Pancreas (tissue), 10 donors: ENCODE measurements at regions not wholly inside any gene's neighbourhood (a gene's known extent, or its start where the extent isn't known, plus 50 kb on each side); places are given as distances from the start of the nearest gene placed in this dataset.

Experiments used
- ATAC-seq, 4 donors: fragments of 200-7000 bp; cut with Tn5 transposase; one replicate each; pipeline versions ENCODE4 v1.8.0 to v1.9.1; 2020; ENCODE audit warnings: mild to moderate bottlenecking in 4 of 4, moderate library complexity in 4 of 4
- DNase-seq, 6 donors: peaks; one replicate each; pipeline ENCODE4 v3.0.0-alpha.2; 2020
- FAIRE-seq: peaks from 2 replicates; lab custom pipeline; 2012; peaks lifted over from hg19 to GRCh38; lab: Jason Lieb, UNC
- H3K27ac ChIP-seq, 4 donors: fragments of 200-600 bp; sonication (generic); 1 replicate in 3 of 4; 2 replicates in 1 of 4; pipeline versions ENCODE4 v1.5.0 to v1.8.0; 2020
- H3K27me3 ChIP-seq, 4 donors: fragments of 200-600 bp; one replicate each; pipeline ENCODE4 v1.8.0; 2021
- H3K36me3 ChIP-seq, 3 donors: fragments of 200-600 bp; sonication (generic) in 1 of 3; one replicate each; pipeline versions ENCODE4 v1.5.0 to v1.8.0; 2020 to 2021
- H3K4me1 ChIP-seq, 3 donors: fragments of 200-600 bp; one replicate each; pipeline ENCODE4 v1.8.0; 2021
- H3K4me3 ChIP-seq, 4 donors: fragments of 200-600 bp; sonication (generic) in 2 of 4; one replicate each; pipeline versions ENCODE4 v1.5.0 to v1.8.0; 2020 to 2021
- H3K9me3 ChIP-seq, 4 donors: fragments of 200-600 bp; one replicate each; pipeline ENCODE4 v1.8.0; 2021
- WGBS, 2 donors: extraction: QIAGEN DNeasy Blood & Tissue Kit; methylation state at CpG; one replicate each; pipeline ENCODE4 v1.1.7; 2013; 5-methylcytosine and 5-hydroxymethylcytosine counted together
- intact Hi-C, 3 donors: fragments of 100-400 bp; cut with DNase I; formaldehyde crosslinking; loops; one replicate each; pipeline versions ENCODE4 v1.11.1 to v1.14.2; 2022
- TF ChIP-seq, protein P1 (sequence below), 4 donors: fragments of 200-600 bp; sonication (generic) in 3 of 4; IDR thresholded peaks; one replicate each; pipeline versions ENCODE4 v1.5.0 to v1.8.0; 2021; ENCODE audit warnings: antibody characterized with exemption in 4 of 4
- donor health status: healthy with polysubstance abuse.
- donor health status: DM: no; HTN: no; CAD: no; lungs with moderate emphysema.
- donor health status: DM: no; HTN: no; CAD: no.
- donor health status: control.
- donor health status: control.
- donor health status: Bipolar disorder and iron deficiency.
- donor health status: DM: yes; HTN: yes; CAD: no.
- donor health status: DM: no; HTN: no; CAD: no.
- donor health status: DM: no; HTN: no; CAD: no.
- donor health status: DM: yes; HTN: yes; CAD: no.

DNA sequence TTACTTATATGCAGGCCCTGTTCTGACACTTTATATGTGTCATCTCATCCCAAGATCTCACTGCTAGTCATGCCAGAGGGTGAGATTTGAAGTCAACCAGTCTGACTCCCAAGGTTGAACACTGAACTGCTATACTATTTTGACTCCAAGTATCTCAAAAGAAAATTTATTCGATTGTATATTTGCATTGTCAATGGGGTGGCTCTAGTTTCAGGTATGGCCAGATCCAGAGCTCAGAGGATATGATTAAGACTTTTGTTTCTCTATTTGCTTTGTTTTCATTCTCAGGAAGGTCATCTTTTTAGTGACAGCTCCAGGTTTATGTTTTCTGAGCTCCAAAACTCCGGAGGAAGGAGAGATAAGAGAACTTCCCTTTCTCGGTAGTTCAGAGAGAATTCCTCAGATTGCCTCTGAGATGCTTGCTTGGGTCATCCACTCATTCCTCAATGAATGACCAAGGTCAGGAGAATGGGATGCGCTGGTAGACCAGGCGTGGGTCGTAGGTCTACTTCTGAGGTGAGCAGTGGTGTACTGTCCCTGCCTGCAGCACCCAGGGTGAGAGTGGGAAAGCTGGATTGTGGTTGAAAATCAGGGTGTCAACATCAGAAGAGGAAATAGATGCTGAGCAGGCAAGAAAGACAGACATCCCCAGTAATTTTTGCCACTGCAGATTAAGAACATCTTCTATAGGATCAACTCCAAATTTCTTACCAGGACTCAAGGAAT, 99.3 kb downstream of the PFDN4 start:
- Histone ChIP-seq H3K4me3 (no peak overlapping the region), H3K9me3 (no peaks in the 10 kb centered on the region), H3K4me1 (no peaks in the 10 kb centered on the region), H3K27ac (no peak overlapping the region), H3K36me3 (no peaks in the 10 kb centered on the region), H3K27me3 (no peaks in the 10 kb centered on the region)
- TF ChIP-seq, protein P1, sequence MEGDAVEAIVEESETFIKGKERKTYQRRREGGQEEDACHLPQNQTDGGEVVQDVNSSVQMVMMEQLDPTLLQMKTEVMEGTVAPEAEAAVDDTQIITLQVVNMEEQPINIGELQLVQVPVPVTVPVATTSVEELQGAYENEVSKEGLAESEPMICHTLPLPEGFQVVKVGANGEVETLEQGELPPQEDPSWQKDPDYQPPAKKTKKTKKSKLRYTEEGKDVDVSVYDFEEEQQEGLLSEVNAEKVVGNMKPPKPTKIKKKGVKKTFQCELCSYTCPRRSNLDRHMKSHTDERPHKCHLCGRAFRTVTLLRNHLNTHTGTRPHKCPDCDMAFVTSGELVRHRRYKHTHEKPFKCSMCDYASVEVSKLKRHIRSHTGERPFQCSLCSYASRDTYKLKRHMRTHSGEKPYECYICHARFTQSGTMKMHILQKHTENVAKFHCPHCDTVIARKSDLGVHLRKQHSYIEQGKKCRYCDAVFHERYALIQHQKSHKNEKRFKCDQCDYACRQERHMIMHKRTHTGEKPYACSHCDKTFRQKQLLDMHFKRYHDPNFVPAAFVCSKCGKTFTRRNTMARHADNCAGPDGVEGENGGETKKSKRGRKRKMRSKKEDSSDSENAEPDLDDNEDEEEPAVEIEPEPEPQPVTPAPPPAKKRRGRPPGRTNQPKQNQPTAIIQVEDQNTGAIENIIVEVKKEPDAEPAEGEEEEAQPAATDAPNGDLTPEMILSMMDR (IDR thresholded peaks at IDR 0.05) = no peak
- DNase-seq (no peak), ATAC-seq (no peak), FAIRE-seq (no peak)
- intact Hi-C loops = no loop called here
- WGBS, 2 donors = 49 to 55% methylated on average over 6 of the region's 6 CpGs

DNA sequence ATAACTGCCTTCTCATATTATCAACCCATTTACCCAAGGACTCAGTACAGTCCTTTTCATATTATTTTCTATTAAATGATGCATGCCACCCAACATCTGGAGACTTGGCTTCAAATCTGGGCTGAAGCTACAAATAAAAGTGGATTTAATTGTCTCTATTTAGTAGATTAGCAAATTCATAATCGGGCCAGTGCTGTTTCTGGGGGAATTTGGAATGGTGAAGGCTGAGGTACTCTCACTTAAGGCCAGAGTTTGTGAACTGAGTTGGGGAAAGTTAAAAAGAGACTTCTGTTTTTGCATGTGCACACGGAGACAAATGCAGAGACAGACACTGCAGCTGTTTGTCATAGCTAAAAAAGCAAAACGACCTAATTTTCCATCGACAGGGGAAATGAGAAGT, 100.9 kb downstream of the PFDN4 start:
- DNase-seq (no peak), ATAC-seq (no peak), FAIRE-seq (no peak)
- no peaks in the 10 kb centered on the region for H3K4me1 ChIP-seq
- no peak overlapping the region for H3K4me3 ChIP-seq
- TF ChIP-seq, protein P1 (IDR thresholded peaks at IDR 0.05) = no peak
- intact Hi-C loops = no loop called here
- H3K36me3 ChIP-seq = no peaks in the 10 kb centered on the region
- 46 to 61% methylated on average over 4 of the region's 4 CpGs for WGBS, 2 donors
- no peak overlapping the region for H3K27ac ChIP-seq
- H3K9me3 ChIP-seq = no peaks in the 10 kb centered on the region
- no peaks in the 10 kb centered on the region for H3K27me3 ChIP-seq

DNA sequence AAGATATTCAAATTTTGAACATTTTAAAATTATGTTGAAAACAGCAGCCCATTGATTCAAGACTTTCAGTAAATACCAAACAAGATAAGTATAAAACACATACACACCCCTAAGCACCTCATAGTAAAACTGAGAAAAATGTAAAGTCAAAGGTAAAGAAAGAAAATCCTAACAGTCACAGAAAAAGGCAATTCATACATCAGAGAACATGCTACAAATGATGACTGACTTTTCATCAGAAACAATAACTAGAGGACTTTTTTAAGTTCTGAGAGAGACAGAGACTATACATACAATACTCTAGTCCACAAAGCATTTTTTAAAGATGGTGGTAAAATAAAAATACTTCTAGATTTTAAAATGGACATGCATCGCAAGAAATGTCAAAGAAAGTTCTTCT, 111.0 kb downstream of the PFDN4 start:
- H3K36me3 ChIP-seq = no peaks in the 10 kb centered on the region
- ATAC-seq = no peak
- H3K9me3 ChIP-seq = no peaks in the 10 kb centered on the region
- intact Hi-C loops = no loop called here
- TF ChIP-seq, protein P1 (IDR thresholded peaks at IDR 0.05) = no peak
- FAIRE-seq = no peak
- WGBS, 2 donors = 93 to 98% methylated on average over 1 of the region's 1 CpG
- no peak overlapping the region for H3K27ac ChIP-seq
- H3K4me1 ChIP-seq = no peaks in the 10 kb centered on the region
- H3K27me3 ChIP-seq = no peaks in the 10 kb centered on the region
- DNase-seq = no peak
- H3K4me3 ChIP-seq = no peak overlapping the region

DNA sequence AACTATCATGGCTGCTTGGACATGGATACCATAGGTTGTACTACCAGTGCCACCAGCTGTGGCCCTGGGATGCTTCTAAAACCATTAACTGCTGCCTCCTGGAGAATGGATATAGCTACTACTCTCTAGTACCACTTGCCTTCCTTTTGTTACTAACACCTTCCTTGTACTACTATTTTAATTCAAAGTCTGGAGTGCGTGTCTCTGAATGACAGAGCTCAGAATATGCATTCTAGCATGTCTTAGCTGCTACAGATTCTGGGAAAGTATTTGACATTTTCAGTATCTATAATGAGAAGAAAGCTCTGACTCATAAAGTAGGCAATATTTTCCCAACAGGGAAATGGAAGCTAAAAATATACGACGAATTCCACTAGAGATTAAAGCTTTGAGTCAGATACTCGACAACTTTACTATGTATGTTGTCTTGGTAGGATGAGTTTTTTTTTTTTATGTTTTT, 112.3 kb downstream of the PFDN4 start:
- FAIRE-seq (no peak), ATAC-seq (no peak), DNase-seq (no peak)
- 87 to 88% methylated on average over 4 of the region's 4 CpGs for whole genome bisulfite sequencing, 2 donors
- Histone ChIP-seq H3K4me1 (no peaks in the 10 kb centered on the region), H3K9me3 (no peaks in the 10 kb centered on the region), H3K27ac (no peak overlapping the region), H3K36me3 (no peaks in the 10 kb centered on the region), H3K27me3 (no peaks in the 10 kb centered on the region), H3K4me3 (no peak overlapping the region)
- intact Hi-C loops = no loop called here
- TF ChIP-seq, protein P1 (IDR thresholded peaks at IDR 0.05) = no peak

DNA sequence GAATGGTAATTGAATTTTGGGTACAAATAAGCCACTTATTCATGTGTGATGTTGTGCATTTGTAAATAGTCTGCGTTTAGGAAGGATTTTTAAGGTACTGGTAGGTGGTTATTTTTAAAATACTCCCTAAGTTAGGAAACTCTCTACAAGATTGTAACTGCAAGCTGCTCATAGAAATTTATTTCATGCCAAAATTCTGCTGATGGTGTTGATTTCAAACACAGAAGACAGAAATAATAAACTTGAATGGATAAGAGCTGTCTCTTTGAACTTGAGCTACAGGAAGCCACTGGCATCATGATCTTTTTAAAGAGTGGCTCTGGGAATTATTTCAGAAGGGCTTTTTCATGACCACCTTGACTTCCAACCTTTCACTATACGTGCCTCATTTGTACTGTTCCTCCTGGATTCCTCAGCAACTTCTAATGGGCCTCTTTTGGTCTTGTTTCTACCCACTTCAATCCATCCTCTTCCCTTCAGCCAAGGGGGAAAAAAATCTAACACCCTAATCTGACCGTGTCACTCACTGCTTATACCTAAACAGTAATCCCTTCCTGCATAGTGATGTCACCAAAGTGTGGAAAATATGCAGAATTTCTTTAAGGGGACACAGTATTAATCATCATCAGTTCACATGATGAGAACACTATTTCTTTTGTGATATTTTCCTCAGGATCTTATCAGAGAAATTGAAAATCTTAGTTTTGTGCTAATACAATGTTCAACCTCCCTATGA, 113.6 kb downstream of the PFDN4 start:
- ATAC-seq (no peak), FAIRE-seq (no peak), DNase-seq (no peak)
- H3K27ac ChIP-seq = no peak overlapping the region
- H3K36me3 ChIP-seq = no peaks in the 10 kb centered on the region
- H3K9me3 ChIP-seq = no peaks in the 10 kb centered on the region
- TF ChIP-seq, protein P1 (IDR thresholded peaks at IDR 0.05) = no peak
- intact Hi-C loops = no loop called here
- H3K4me3 ChIP-seq = no peak overlapping the region
- H3K4me1 ChIP-seq = no peaks in the 10 kb centered on the region
- H3K27me3 ChIP-seq = no peaks in the 10 kb centered on the region
- 71 to 75% methylated on average over 3 of the region's 3 CpGs for WGBS, 2 donors
